Stimulated activated CD4-positive, alpha-beta T cell treated with anti-CD3 and anti-CD28 coated beads, TNF-alpha, amount 100 ng/mL, for 1 hour (primary cell): ENCODE measurements at regions not wholly inside any gene's neighbourhood (a gene's known extent, or its start where the extent isn't known, plus 50 kb on each side); places are given as distances from the start of the nearest gene placed in this dataset.

Experiments used
- DNase-seq, 3 donors: peaks; one replicate each; pipeline ENCODE4 v3.0.0-alpha.2; 2020; ENCODE audit warnings: low read depth in 3 of 3, low spot score in 1 of 3

GRCh38 chr17:74152591-74153455 is 50.7 kb upstream of the RPL38 start:
- DNase-seq: no peak

GRCh38 chr17:74153456-74153810 is 50.0 kb upstream of the RPL38 start:
- no peak for DNase-seq
